HCT116 (cell line): ENCODE measurements at regions not wholly inside any gene's neighbourhood (a gene's known extent, or its start where the extent isn't known, plus 50 kb on each side); places are given as distances from the start of the nearest gene placed in this dataset.

Source experiments
- ATAC-seq: fragments of 200-7000 bp; cut with Tn5 transposase; 2 replicates; pipeline ENCODE4 v1.9.1; 2020; ENCODE audit warnings: mild to moderate bottlenecking, moderate library complexity
- BruUV-seq: library from RNA; stranded (reverse); fragments of 400-500 nt; replicated peaks from 2 replicates; lab custom pipeline; 2021; lab: Mats Ljungman, UMichigan
- CTCF ChIA-PET: fragments of 300-600 bp; sonication (Branson Sonifier 250); formaldehyde crosslinking; loops from one replicate; lab custom pipeline; 2021; ENCODE audit warnings: antibody characterized with exemption; lab: Charles Lee
- POLR2A ChIA-PET: fragments of 300-600, 350-600 bp; sonication (Branson Sonifier 250); formaldehyde crosslinking; loops from one replicate; lab custom pipeline; 2021; ENCODE audit warnings: antibody characterized with exemption; lab: Charles Lee
- RAD21 ChIA-PET, 2 experiments: fragments of 300-600 bp; sonication (Branson Sonifier 250); formaldehyde crosslinking; loops; one replicate each; lab custom pipeline; 2023; ENCODE audit warnings: low total read pairs in 2 of 2; ENCODE audit not compliant: uncharacterized antibody in 2 of 2, unreplicated experiment in 2 of 2, low non-redundant PET in 1 of 2; lab: Charles Lee
- DNase-seq: peaks from one replicate; pipeline ENCODE4 v3.0.0-alpha.2; 2010; ENCODE audit warnings: low read depth, low spot score
- H2AFZ ChIP-seq: fragments of 200-600 bp; shearing (Covaris generic), sonication (generic); 2 replicates; pipeline ENCODE4 v1.6.1; 2017; ENCODE audit warnings: low read depth, mixed run types, mixed read lengths, antibody characterized with exemption, low read length; ENCODE audit not compliant: poor library complexity, severe bottlenecking
- H3K27ac ChIP-seq: 2 replicates; pipeline ENCODE4 v1.5.1; 2012; ENCODE audit warnings: low read depth, low read length
- H3K27me3 ChIP-seq: fragments of 200-600 bp; sonication (generic); 2 replicates; pipeline ENCODE4 v1.6.1; 2016; ENCODE audit warnings: mixed run types, low read length, mixed read lengths; ENCODE audit not compliant: insufficient read depth
- H3K36me3 ChIP-seq, 2 experiments: fragments of 200-500 bp in 1 of 2; fragments of 200-600 bp in 1 of 2; sonication (Bioruptor generic) in 1 of 2; sonication (generic) in 1 of 2; 2 replicates each; pipeline versions ENCODE4 v1.5.1 to v1.6.1; 2014 to 2016; ENCODE audit warnings: low read length in 2 of 2, inconsistent platforms in 1 of 2, mixed read lengths in 1 of 2, mixed run types in 1 of 2; ENCODE audit not compliant: insufficient read depth in 2 of 2, control insufficient read depth in 1 of 2
- H3K4me1 ChIP-seq, 2 experiments: fragments of 200-600 bp in 1 of 2; sonication (generic) in 1 of 2; 2 replicates each; pipeline versions ENCODE4 v1.5.1 to v1.6.1; 2012 to 2017; ENCODE audit warnings: low read length in 2 of 2, inconsistent platforms in 1 of 2, mild to moderate bottlenecking in 1 of 2, mixed read lengths in 1 of 2, mixed run types in 1 of 2, moderate library complexity in 1 of 2; ENCODE audit not compliant: insufficient read depth in 2 of 2, control insufficient read depth in 1 of 2
- H3K4me2 ChIP-seq: fragments of 200-600 bp; sonication (generic); 2 replicates; pipeline ENCODE4 v1.6.1; 2017; ENCODE audit warnings: mixed run types, low read length, mixed read lengths
- H3K4me3 ChIP-seq, 2 experiments: fragments of 200-600 bp in 1 of 2; sonication (generic) in 1 of 2; replicated peaks in 1 of 2; 2 replicates each; pipeline ENCODE4 v1.5.1; 2011 to 2016; ENCODE audit warnings: low read length in 2 of 2, control low read depth in 1 of 2, low read depth in 1 of 2, mild to moderate bottlenecking in 1 of 2, mixed read lengths in 1 of 2, mixed run types in 1 of 2
- H3K79me2 ChIP-seq: fragments of 200-600 bp; sonication (generic); 2 replicates; pipeline ENCODE4 v1.6.1; 2017; ENCODE audit warnings: mild to moderate bottlenecking, mixed run types, low read length, moderate library complexity, mixed read lengths; ENCODE audit not compliant: insufficient read depth
- H3K9ac ChIP-seq: fragments of 200-600 bp; sonication (generic); 2 replicates; pipeline ENCODE4 v1.6.1; 2016; ENCODE audit warnings: low read length, mixed read lengths
- H3K9me2 ChIP-seq: fragments of 200-600 bp; sonication (generic), shearing (Covaris generic); 2 replicates; pipeline ENCODE4 v1.6.1; 2017; ENCODE audit warnings: mixed run types, mild to moderate bottlenecking, moderate library complexity; ENCODE audit not compliant: insufficient read depth
- H3K9me3 ChIP-seq, 2 experiments: fragments of 200-500 bp in 1 of 2; fragments of 200-600 bp in 1 of 2; sonication (Bioruptor generic) in 1 of 2; sonication (generic) in 1 of 2; 2 replicates each; pipeline ENCODE4 v1.6.1; 2014 to 2017; ENCODE audit warnings: low read length in 2 of 2, mixed read lengths in 2 of 2, inconsistent platforms in 1 of 2, low read depth in 1 of 2, mild to moderate bottlenecking in 1 of 2, mixed run types in 1 of 2, moderate library complexity in 1 of 2; ENCODE audit not compliant: control insufficient read depth in 1 of 2, insufficient read depth in 1 of 2
- H4K20me1 ChIP-seq: fragments of 200-600 bp; sonication (generic), shearing (Covaris generic); 2 replicates; pipeline ENCODE4 v1.6.1; 2017; ENCODE audit warnings: mixed run types, mild to moderate bottlenecking, moderate library complexity; ENCODE audit not compliant: insufficient read depth
- ATF3 ChIP-seq: IDR thresholded peaks from 2 replicates; pipeline ENCODE4 v1.6.1; 2012
- CEBPB ChIP-seq: IDR thresholded peaks from 2 replicates; pipeline ENCODE4 v1.6.1; 2012; ENCODE audit warnings: low read depth
- CTCF ChIP-seq, 3 experiments: fragments of 200-600 bp in 1 of 3; sonication (generic) in 1 of 3; IDR thresholded peaks in 2 of 3; conservative IDR thresholded peaks in 1 of 3; 2 replicates each; pipeline ENCODE4 v1.5.1; 2012 to 2017; ENCODE audit warnings: low read depth in 2 of 3, low read length in 2 of 3, antibody characterized with exemption in 1 of 3, borderline replicate concordance in 1 of 3, control low read depth in 1 of 3, mild to moderate bottlenecking in 1 of 3, mixed read lengths in 1 of 3, mixed run types in 1 of 3, moderate library complexity in 1 of 3; ENCODE audit not compliant: insufficient read depth in 1 of 3
- EZH2 ChIP-seq: fragments of 200-600 bp; sonication (generic); IDR thresholded peaks from 2 replicates; pipeline ENCODE4 v1.6.1; 2017; ENCODE audit warnings: antibody characterized with exemption, mixed run types
- FOSL1 ChIP-seq: IDR thresholded peaks from 2 replicates; pipeline ENCODE4 v1.6.1; 2012; ENCODE audit warnings: low read depth
- MAX ChIP-seq: IDR thresholded peaks from 2 replicates; pipeline ENCODE4 v1.6.1; 2012
- POLR2A ChIP-seq: IDR thresholded peaks from 2 replicates; pipeline ENCODE4 v1.7.0; 2011; ENCODE audit warnings: borderline replicate concordance; ENCODE audit not compliant: insufficient read depth, insufficient read length; ENCODE audit errors: extremely low read depth
- POLR2AphosphoS5 ChIP-seq: IDR thresholded peaks from 2 replicates; pipeline ENCODE4 v1.6.1; 2011; ENCODE audit warnings: mild to moderate bottlenecking, low read depth, low read length, moderate library complexity
- ZBTB33 ChIP-seq: IDR thresholded peaks from 2 replicates; pipeline ENCODE4 v1.6.1; 2011; ENCODE audit warnings: mild to moderate bottlenecking, low read length, moderate library complexity; ENCODE audit not compliant: insufficient replicate concordance; ENCODE audit errors: extremely low read depth
- ZNF274 ChIP-seq: fragments of 200-500 bp; sonication (Bioruptor generic); IDR thresholded peaks from 2 replicates; pipeline ENCODE4 v1.6.1; 2014; ENCODE audit warnings: mild to moderate bottlenecking, low read depth, low read length, inconsistent platforms
- intact Hi-C: fragments of 100-400 bp; cut with micrococcal nuclease; formaldehyde crosslinking; loops from 2 replicates; pipeline ENCODE4 v1.10.0; 2022

GRCh38 chrX:96183843-96184242, 500.8 kb upstream of the DIAPH2 start (continued):
- TF ChIP-seq CTCF (IDR thresholded peaks at IDR 0.05 in 2 of 3, conservative IDR thresholded peaks at IDR 0.05 in 1 of 3; ENCODE audit: borderline replicate concordance in 1 of 3, insufficient read depth in 1 of 3, low read depth in 2 of 3, low read length in 2 of 3), result no peak

GRCh38 chrX:96204928-96205327, 479.7 kb upstream of the DIAPH2 start:
- Histone ChIP-seq H4K20me1 (no peaks in the 10 kb centered on the region), H3K9ac (no peak overlapping the region), H3K4me3 (no peak overlapping the region), H3K4me1 (no peaks in the 10 kb centered on the region), H3K9me3 (no peaks in the 10 kb centered on the region), H3K79me2 (no peaks in the 10 kb centered on the region), H3K4me2 (no peak overlapping the region), H2AFZ (no peak overlapping the region), H3K36me3 (no peaks in the 10 kb centered on the region), H3K27me3 (no peaks in the 10 kb centered on the region), H3K27ac (no peak overlapping the region), H3K9me2 (no peaks in the 10 kb centered on the region)
- DNase-seq (no peak), ATAC-seq (no peak)
- no TSS peak for BruUV-seq
- ChIA-PET RAD21 (no interaction called here), CTCF (no interaction called here), POLR2A (no interaction called here)
- TF ChIP-seq POLR2AphosphoS5 (no peak), ZBTB33 (no peak), ZNF274 (no peak), CEBPB (no peak), ATF3 (no peak), EZH2 (no peak), POLR2A (no peak), CTCF (IDR thresholded peaks at IDR 0.05 in 2 of 3, conservative IDR thresholded peaks at IDR 0.05 in 1 of 3; ENCODE audit: borderline replicate concordance in 1 of 3, insufficient read depth in 1 of 3, low read depth in 2 of 3, low read length in 2 of 3) (no peak), FOSL1 (no peak), MAX (no peak)
- intact Hi-C loops, result no loop called here
